ENCODE measurements at regions not wholly inside any gene's neighbourhood (a gene's known extent, or its start where the extent isn't known, plus 50 kb on each side); places are given as distances from the start of the nearest gene placed in this dataset.

DNA sequence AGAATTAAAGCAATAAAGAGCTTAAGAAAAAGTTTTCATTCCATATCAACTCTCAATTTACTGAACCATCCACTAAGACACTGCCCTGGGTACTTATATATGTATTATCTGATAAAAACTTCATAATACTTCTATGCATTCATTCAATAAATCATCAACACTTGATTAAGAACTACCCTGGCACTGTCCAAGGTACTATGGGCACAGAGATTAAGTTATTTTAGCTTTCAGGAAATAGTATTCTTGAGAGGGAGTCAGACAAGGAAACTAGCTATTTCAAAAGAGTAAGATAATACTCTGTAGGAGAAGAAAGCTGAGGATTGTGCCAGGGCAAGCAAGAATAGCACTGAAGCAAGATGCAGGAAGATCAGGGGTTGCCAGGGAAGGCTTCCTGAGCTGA lies 640.8 kb downstream of the FAM181B start:
- TF ChIP-seq, protein P1, sequence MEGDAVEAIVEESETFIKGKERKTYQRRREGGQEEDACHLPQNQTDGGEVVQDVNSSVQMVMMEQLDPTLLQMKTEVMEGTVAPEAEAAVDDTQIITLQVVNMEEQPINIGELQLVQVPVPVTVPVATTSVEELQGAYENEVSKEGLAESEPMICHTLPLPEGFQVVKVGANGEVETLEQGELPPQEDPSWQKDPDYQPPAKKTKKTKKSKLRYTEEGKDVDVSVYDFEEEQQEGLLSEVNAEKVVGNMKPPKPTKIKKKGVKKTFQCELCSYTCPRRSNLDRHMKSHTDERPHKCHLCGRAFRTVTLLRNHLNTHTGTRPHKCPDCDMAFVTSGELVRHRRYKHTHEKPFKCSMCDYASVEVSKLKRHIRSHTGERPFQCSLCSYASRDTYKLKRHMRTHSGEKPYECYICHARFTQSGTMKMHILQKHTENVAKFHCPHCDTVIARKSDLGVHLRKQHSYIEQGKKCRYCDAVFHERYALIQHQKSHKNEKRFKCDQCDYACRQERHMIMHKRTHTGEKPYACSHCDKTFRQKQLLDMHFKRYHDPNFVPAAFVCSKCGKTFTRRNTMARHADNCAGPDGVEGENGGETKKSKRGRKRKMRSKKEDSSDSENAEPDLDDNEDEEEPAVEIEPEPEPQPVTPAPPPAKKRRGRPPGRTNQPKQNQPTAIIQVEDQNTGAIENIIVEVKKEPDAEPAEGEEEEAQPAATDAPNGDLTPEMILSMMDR (IDR thresholded peaks at IDR 0.05) = no peak
- no peak for TF ChIP-seq POLR2A (IDR thresholded peaks at IDR 0.05)

All from Peyer's patch (tissue), 4 donors.